ENCODE measurements at regions not wholly inside any gene's neighbourhood (a gene's known extent, or its start where the extent isn't known, plus 50 kb on each side); places are given as distances from the start of the nearest gene placed in this dataset.
A peak's percentile ranks its signal among the peaks of the same experiment; 100 is the strongest.

GRCh38 chr1:194537521-194537920 is 1351.1 kb upstream of the B3GALT2 start:
- in situ Hi-C loops (cut with HindIII; ENCODE audit: low pct_unique_long_range_greater_than_20kb, low sequenced_read_pairs), result no loop called here
- no peak for DNase-seq (ENCODE audit: low read depth, low spot score)

GRCh38 chr1:194535369-194535768 is 1349.0 kb upstream of the B3GALT2 start:
- no peak for DNase-seq (ENCODE audit: low read depth, low spot score)
- in situ Hi-C loops (cut with HindIII; ENCODE audit: low pct_unique_long_range_greater_than_20kb, low sequenced_read_pairs), result no loop called here

- in situ Hi-C loops (cut with HindIII; ENCODE audit: low pct_unique_long_range_greater_than_20kb, low sequenced_read_pairs), result no loop called here
- DNase-seq (ENCODE audit: low read depth, low spot score), result no peak
Observed at GRCh38 chr1:194534784-194535183, 1348.4 kb upstream of the B3GALT2 start.

DNA sequence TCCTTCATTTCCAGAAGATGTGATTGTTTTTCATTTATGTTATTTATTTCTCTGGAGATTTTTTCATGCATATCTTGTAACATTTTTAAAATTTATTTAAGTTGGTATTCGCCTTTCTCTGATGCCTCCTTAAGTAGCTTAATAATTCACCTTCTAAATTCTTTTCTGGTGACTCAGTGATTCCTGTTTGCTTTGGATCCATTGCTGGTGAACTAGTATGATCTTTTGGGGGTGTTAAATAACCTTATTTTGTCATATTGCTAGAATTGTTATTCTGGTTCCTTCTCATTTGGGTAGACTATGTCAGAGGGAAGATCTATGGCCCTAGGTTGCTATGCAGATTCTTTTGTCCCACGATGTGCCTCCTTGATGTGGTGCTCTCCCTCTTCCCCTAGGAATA is 1347.2 kb upstream of the B3GALT2 start:
- in situ Hi-C loops (cut with HindIII; ENCODE audit: low pct_unique_long_range_greater_than_20kb, low sequenced_read_pairs), result no loop called here
- DNase-seq (ENCODE audit: low read depth, low spot score), result no peak

DNA sequence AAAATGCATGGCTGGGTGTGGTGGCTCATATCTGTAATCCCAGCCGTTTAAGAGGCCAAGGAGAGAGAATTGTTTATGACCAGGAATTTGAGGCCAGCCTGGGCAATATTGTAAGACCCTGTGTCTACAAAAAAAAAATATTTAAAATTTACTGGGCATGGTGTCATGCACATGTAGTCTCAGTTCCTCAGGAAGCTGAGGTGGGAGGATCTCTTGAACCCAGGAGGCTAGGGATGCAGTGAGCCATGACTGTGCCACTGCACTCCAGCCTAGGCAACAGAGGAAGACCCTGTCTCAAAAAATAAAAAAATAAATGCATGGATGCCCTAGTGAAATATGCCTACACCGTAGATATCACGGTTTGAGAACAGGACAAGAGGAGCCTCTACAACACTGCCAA is 1331.2 kb upstream of the B3GALT2 start:
- DNase-seq (ENCODE audit: low read depth, low spot score), result no peak
- in situ Hi-C loops (cut with HindIII; ENCODE audit: low pct_unique_long_range_greater_than_20kb, low sequenced_read_pairs), result no loop called here

GRCh38 chr1:194515916-194516315 is 1329.5 kb upstream of the B3GALT2 start:
- DNase-seq (ENCODE audit: low read depth, low spot score), result no peak
- in situ Hi-C loops (cut with HindIII; ENCODE audit: low pct_unique_long_range_greater_than_20kb, low sequenced_read_pairs), result no loop called here

GRCh38 chr1:194512957-194513356 is 1326.5 kb upstream of the B3GALT2 start:
- no peak for DNase-seq (ENCODE audit: low read depth, low spot score)
- in situ Hi-C loops (cut with HindIII; ENCODE audit: low pct_unique_long_range_greater_than_20kb, low sequenced_read_pairs), result no loop called here

DNA sequence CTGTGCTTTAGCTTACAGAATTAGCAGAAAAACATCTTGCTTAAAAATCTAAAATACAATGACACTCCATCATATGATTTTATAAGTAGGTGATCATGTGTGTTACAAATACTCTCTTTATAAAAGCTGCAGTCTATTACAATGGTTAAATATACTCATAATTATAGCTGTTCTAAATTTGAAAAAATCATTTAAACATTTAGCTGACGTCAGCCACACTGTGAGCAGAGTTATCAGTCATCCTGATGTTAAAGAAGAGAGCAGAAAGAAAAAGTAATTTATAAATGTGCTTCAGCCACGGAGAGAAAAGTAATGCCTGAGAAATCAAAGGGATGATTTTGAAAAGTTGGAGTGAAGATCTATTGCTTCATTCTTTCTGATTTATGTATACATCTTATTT is 1325.9 kb upstream of the B3GALT2 start:
- no peak for DNase-seq (ENCODE audit: low read depth, low spot score)
- in situ Hi-C loops (cut with HindIII; ENCODE audit: low pct_unique_long_range_greater_than_20kb, low sequenced_read_pairs), result no loop called here

GRCh38 chr1:194503209-194503608 is 1316.8 kb upstream of the B3GALT2 start:
- no peak for DNase-seq (ENCODE audit: low read depth, low spot score)
- in situ Hi-C loops (cut with HindIII; ENCODE audit: low pct_unique_long_range_greater_than_20kb, low sequenced_read_pairs), result no loop called here

DNA sequence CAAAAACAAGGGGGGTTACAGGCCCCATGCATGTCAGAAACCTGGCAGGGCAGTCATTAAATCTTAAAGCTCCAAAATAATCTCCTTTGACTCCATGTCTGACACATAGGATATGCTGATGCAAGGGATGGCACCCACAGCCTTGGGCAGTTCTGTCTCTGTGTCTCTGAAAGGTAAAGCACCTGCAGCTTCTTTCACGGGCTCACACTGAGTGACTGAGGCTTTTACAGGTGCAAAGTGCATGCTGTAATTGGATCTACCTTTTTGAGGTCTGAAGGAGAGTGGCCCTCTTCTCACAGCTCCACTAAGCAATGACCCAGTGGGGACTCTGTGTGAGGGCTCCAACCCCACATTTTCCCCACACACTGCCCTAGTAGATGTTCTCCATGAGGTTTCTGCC is 1309.0 kb upstream of the B3GALT2 start:
- in situ Hi-C loops (cut with HindIII; ENCODE audit: low pct_unique_long_range_greater_than_20kb, low sequenced_read_pairs), result no loop called here

GRCh38 chr1:194487172-194487571 is 1300.8 kb upstream of the B3GALT2 start:
- no peak for DNase-seq (ENCODE audit: low read depth, low spot score)
- in situ Hi-C loops (cut with HindIII; ENCODE audit: low pct_unique_long_range_greater_than_20kb, low sequenced_read_pairs), result no loop called here

More for the DNA sequence above, 1309.0 kb upstream of the B3GALT2 start:
- DNase-seq (ENCODE audit: low read depth, low spot score), result no peak

GRCh38 chr1:194485432-194485831 is 1299.0 kb upstream of the B3GALT2 start:
- in situ Hi-C loops (cut with HindIII; ENCODE audit: low pct_unique_long_range_greater_than_20kb, low sequenced_read_pairs), result no loop called here
- no peak for DNase-seq (ENCODE audit: low read depth, low spot score)

DNA sequence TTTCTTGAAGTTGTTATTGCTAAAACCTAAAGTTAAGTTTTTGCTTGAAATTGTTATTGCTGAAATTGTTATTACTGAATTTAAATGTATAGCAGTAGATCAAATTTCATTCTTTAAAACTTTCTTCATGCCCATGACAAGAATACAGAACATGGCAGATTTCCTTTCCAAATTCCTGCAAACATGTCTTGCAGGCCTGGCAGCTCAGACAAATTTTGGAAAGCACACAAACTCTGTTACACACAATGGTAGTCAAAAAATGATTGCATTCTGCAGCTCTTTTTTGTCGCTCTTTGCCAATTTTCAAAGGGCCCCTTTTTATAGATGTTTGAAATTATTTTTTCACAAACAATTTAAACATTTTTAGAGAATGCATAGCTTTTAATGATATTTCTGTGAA is 1292.3 kb upstream of the B3GALT2 start:
- no peak for DNase-seq (ENCODE audit: low read depth, low spot score)
- in situ Hi-C loops (cut with HindIII; ENCODE audit: low pct_unique_long_range_greater_than_20kb, low sequenced_read_pairs), result no loop called here

- in situ Hi-C loops (cut with HindIII; ENCODE audit: low pct_unique_long_range_greater_than_20kb, low sequenced_read_pairs), result no loop called here
- DNase-seq (ENCODE audit: low read depth, low spot score), result no peak
Observed at GRCh38 chr1:194477908-194478307, 1291.5 kb upstream of the B3GALT2 start.

DNA sequence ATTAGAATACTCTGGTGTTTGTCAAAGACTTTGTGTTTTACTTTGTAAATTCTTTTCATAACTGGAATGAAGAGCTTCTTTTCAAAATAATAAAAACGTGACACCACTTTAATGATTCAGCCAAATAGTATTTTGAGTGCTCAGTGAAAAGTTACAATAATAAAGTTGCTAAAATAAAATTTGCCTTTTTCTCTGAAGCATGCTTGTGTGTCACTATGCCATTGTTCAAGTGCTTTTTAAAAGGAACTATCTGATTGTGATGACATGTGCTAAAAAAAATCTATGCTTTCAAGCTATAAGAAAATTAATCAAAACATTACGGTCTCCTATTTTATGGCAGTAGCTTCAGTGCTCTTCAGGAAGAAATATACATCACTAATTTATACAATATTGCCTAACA is 1290.5 kb upstream of the B3GALT2 start:
- in situ Hi-C loops (cut with HindIII; ENCODE audit: low pct_unique_long_range_greater_than_20kb, low sequenced_read_pairs), result no loop called here
- no peak for DNase-seq (ENCODE audit: low read depth, low spot score)

DNA sequence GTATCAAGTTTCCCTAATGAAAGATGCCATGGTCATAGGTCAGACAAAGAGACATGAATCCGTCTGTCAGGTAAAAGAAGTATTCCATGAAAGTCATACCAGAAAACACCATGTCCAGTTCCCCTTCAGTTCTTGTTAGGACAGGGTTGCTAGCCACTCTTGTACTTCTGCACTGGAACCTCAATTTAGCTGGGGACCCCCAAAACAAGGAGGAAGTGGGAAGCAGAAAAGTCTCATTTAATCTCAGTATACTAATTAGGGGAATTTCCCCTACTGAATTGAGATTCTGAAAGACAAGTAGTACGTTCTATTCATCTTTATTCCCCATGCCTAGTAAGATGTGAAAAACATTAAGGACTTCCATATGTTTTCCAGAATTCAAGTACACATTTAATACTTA is 1289.9 kb upstream of the B3GALT2 start:
- no peak for DNase-seq (ENCODE audit: low read depth, low spot score)
- in situ Hi-C loops (cut with HindIII; ENCODE audit: low pct_unique_long_range_greater_than_20kb, low sequenced_read_pairs), result no loop called here

GRCh38 chr1:194474701-194475100 is 1288.3 kb upstream of the B3GALT2 start:
- no peak for DNase-seq (ENCODE audit: low read depth, low spot score)

DNA sequence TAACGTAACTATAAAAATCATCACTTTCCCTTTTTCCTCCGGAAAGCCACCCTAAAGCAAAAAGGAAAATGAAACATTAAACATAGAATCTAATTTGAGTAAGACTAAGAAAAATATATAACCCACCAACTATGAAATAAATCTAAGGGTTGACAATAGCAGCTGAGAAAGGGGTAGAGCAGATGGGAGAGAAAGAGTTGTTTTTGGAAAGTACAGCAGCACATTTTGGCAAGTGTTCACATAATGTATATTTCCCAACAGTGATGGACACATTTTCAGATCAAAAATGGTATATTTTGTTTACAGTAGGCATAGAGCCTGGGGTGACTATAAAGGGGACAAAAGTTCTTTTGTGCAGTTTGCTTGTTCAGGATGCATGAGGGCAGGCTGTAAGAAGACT is 1287.4 kb upstream of the B3GALT2 start:
- peak; percentile 11 for DNase-seq (ENCODE audit: low read depth, low spot score)

More at GRCh38 chr1:194474701-194475100, 1288.3 kb upstream of the B3GALT2 start:
- in situ Hi-C loops (cut with HindIII; ENCODE audit: low pct_unique_long_range_greater_than_20kb, low sequenced_read_pairs), result no loop called here

GRCh38 chr1:194469282-194469681 is 1282.9 kb upstream of the B3GALT2 start:
- in situ Hi-C loops (cut with HindIII; ENCODE audit: low pct_unique_long_range_greater_than_20kb, low sequenced_read_pairs), result no loop called here
- DNase-seq (ENCODE audit: low read depth, low spot score), result no peak

More for the DNA sequence above, 1287.4 kb upstream of the B3GALT2 start:
- in situ Hi-C loops (cut with HindIII; ENCODE audit: low pct_unique_long_range_greater_than_20kb, low sequenced_read_pairs), result no loop called here

DNA sequence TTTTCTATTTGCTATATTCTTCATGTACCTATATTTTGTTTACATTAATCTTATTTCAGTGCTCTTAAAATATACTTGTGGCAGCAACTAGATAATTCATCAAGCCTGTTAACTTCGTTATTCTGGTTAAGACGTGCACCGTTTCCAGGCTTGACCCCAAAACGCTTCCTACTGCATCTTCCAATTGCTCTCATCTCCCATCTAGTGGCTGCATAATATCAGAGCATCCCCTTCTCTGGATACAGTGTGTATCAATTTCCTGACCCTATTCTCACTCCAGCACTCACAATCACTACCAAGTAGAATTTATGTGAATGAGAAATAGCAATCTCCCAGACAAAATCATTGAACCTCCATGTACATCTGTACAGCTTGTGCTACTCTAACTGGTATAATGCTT is 1280.3 kb upstream of the B3GALT2 start:
- peak; percentile 23 for DNase-seq (ENCODE audit: low read depth, low spot score)
- in situ Hi-C loops (cut with HindIII; ENCODE audit: low pct_unique_long_range_greater_than_20kb, low sequenced_read_pairs), result no loop called here

Data from SK-MEL-5 (cell line).